ENCODE measurements at regions not wholly inside any gene's neighbourhood (a gene's known extent, or its start where the extent isn't known, plus 50 kb on each side); places are given as distances from the start of the nearest gene placed in this dataset.

- TF ChIP-seq CTCF (conservative IDR thresholded peaks at IDR 0.05; ENCODE audit: low read depth, low read length) (no peak), EZH2 (IDR thresholded peaks at IDR 0.05; ENCODE audit: low read length, unreplicated experiment) (no peak)
Measured at GRCh38 chrX:124895947-124896346, 423.7 kb upstream of the TEX13C start.

Data from PC-3 (cell line).